ENCODE measurements at regions not wholly inside any gene's neighbourhood (a gene's known extent, or its start where the extent isn't known, plus 50 kb on each side); places are given as distances from the start of the nearest gene placed in this dataset.
A peak's percentile ranks its signal among the peaks of the same experiment; 100 is the strongest.

- no peak for DNase-seq (ENCODE audit: low read depth)
These were observed 1126.7 kb downstream of the AACS start for GRCh38 chr12:126191949-126192348.

DNA sequence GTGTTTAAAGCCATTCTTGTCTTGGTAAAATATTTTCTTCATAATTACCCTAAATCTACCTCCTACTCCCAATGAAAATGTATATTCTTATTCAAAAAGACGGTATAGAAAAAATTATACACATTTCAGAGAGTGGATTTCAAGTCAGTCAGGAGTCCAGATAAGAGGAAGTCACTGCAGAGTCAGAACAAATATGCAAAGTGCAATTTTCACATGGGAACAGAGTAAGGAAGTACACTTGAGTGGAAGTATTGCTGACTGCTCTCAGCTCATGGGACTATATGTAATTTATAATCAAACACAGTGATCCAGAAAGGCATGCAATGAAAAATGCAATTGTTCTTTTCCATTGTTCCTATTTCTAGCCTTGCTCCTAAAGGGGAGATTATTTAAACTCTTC is 1128.0 kb downstream of the AACS start:
- no peak for DNase-seq (ENCODE audit: low read depth)

- no peak for DNase-seq (ENCODE audit: low read depth)
These were observed 1131.0 kb downstream of the AACS start for GRCh38 chr12:126196263-126196662.

GRCh38 chr12:126198516-126198915 is 1133.3 kb downstream of the AACS start:
- DNase-seq (ENCODE audit: low read depth), result no peak

DNA sequence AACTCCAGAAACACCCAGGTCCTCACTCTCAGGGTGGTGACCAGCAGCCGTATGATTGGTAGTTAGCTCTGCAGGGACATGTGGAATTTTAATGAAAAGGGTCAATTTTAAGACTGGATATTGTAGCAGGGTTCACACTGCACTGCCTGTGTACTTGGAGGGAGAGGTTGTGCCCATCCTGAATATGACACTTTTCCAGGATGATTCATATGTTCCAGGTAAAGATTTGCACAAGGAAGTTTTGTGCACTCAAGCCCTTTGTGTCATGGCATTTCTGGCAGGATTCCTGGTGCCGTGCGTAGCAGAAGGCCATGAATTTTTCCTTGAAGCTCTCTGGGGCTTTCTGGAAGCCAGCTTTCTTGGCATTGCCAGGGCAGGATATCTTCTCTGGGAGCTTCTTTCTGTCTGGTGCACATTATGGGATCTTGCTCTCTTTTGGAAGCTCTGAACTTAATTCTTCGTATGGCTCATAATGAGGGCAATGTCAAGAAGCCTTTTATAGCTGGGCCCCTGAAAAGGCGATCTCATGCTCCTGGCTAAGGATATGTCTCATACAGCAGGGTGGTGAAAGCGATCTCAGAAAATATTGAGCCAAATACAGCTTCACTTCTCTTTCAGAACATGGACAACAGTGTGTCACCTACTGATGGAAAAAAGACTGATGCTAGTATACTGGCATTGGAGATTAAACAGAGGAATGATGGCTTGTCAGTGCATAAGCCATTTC is 1133.9 kb downstream of the AACS start:
- DNase-seq (ENCODE audit: low read depth), result no peak

DNA sequence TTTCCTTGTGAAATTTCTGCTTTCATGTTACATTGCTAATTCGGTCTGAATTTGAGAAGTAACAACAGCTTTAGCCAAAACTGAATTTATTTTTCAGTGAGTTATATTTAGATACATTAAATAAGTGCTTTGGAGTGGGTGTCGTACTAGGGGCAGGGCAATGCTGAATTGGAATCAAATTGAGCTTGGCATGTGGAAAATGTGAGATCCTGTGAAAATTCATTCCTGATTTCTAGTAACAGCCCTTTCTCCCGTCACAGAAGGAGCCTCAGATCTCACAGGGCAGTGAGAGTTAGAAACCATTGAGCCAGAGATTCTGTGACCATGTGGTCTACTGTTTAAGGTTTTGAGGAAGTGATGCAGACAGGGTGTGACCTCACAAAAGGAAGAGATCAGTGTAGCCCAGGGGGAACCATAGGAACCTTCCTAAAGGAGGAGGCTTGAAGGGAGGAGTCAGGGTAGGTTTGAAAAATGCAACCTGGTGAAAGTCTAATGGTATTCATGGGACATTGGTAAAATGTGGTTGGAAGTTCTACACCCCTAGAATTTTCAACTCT is 1136.8 kb downstream of the AACS start:
- DNase-seq (ENCODE audit: low read depth), result no peak

DNA sequence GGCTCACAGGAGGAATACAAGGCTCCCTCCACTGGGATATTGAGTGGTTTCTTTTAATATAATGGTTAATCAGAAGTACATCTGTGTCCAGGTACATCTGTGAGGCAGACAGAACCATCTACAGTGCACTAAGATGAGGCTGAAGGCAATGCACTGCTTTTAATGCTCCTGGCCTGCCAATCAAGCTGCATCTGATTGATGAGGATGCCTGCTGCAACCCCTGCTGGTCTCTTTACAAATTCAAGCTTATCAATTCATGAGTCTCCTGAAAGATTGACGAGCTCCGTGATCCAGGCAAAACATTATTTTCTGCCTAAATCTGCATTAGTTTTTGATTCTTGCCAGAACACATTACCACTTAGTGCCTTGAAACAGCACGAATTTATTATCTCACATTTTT is 1139.1 kb downstream of the AACS start:
- no peak for DNase-seq (ENCODE audit: low read depth)

DNA sequence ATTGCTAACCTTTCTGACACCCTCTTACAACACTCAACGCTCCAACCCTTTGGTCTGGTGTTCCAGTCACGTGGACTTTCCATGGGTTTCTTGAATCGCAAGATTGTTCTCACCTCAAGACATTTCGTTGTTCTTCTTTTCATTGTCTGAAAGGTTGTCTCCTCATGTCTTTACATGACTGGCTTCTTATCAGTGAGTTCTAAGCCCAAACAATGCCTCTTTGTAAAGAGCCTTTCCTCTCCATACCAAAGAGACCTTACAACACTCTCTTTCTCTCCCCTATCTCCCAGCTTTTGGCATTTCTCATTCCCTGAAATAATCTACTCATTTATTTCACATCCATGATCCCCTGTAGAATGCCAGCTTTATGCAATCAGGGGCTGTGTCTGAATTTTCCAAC is 1144.8 kb downstream of the AACS start:
- DNase-seq (ENCODE audit: low read depth), result no peak

- no peak for DNase-seq (ENCODE audit: low read depth)
These were observed 1145.2 kb downstream of the AACS start for GRCh38 chr12:126210448-126210847.

- no peak for DNase-seq (ENCODE audit: low read depth)
These were observed 1147.6 kb downstream of the AACS start for GRCh38 chr12:126212824-126213223.

- DNase-seq (ENCODE audit: low read depth), result no peak
These were observed 1153.5 kb downstream of the AACS start for GRCh38 chr12:126218697-126219096.

DNA sequence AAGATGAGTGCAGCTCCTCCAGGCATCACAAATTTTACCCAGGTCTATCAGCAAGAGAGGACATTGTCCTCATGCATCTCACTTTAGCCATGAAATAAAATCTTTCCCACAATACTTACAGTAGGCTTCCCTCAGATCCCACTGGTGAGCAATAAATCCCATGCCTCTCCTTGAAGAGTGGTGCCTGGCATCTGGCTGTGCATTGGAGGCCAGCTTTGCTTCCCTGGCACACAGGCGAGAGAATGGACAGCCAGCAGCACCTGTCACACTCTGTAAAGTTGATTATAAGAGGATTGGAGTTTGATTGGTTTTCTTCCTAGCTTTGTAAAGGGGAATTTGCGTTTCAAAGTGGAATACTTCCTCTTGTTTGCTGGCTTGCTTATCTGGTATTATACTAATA is 1153.9 kb downstream of the AACS start:
- no peak for DNase-seq (ENCODE audit: low read depth)

- DNase-seq (ENCODE audit: low read depth), result peak; percentile 37
These were observed 1154.5 kb downstream of the AACS start for GRCh38 chr12:126219654-126220279.

- no peak for DNase-seq (ENCODE audit: low read depth)
These were observed 1158.8 kb downstream of the AACS start for GRCh38 chr12:126224032-126224431.

- DNase-seq (ENCODE audit: low read depth), result no peak
These were observed 1163.7 kb downstream of the AACS start for GRCh38 chr12:126228936-126229335.

- DNase-seq (ENCODE audit: low read depth), result no peak
These were observed 1167.5 kb downstream of the AACS start for GRCh38 chr12:126232711-126233110.

GRCh38 chr12:126233625-126234024 is 1168.4 kb downstream of the AACS start:
- peak; percentile 47 for DNase-seq (ENCODE audit: low read depth)

- DNase-seq (ENCODE audit: low read depth), result no peak
These were observed 1178.7 kb downstream of the AACS start for GRCh38 chr12:126243814-126244440.

GRCh38 chr12:126247936-126248335 is 1182.7 kb downstream of the AACS start:
- DNase-seq (ENCODE audit: low read depth), result no peak

DNA sequence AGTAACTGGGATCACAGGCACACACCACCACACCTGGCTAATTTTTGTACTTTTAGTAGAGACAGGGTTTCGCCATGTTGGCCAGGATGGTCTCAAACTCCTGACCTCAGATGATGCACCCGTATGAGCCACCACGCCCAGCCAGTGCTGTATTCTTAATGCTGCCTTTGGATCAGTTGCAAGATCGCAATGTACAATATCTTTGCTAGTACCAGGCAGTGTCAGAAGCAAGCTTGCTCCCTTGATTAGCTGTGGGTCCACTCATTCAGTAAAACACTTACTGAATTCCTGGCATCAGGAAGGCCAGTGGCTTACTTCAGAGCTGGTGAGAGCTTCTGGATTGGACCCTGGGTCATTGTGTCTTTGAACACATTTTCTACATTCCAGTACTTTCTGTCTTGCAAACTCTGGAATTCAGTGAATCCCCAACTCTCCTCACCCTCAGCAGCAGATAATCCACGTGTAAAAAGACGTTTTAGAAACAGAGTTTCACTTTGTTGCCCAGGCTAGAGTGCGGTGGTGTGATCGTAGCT is 1183.7 kb downstream of the AACS start:
- no peak for DNase-seq (ENCODE audit: low read depth)

- DNase-seq (ENCODE audit: low read depth), result no peak
These were observed 1193.0 kb downstream of the AACS start for GRCh38 chr12:126258190-126258589.

DNA sequence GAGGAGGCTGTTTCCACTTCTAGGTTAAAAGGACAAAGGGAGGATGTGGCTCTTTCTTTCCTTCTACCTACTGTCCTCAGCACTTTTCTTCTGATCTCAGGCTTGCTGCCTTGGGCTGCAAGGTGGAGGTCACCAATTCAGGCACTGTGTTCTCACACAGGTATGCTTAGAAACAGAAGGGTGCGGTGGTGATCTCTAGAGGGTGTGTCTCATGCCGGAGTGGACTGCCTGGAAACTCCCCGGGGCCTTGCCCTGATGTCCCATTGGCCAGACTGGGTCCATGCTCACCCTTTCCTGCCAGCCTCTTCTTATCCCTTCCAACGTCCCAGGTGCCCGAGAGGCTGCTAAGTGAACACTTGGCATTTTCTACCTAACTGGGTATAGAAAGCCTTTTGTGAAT is 1197.6 kb downstream of the AACS start:
- no peak for DNase-seq (ENCODE audit: low read depth)

GRCh38 chr12:126268222-126268621 is 1203.0 kb downstream of the AACS start:
- DNase-seq (ENCODE audit: low read depth), result no peak
